ENCODE measurements at regions not wholly inside any gene's neighbourhood (a gene's known extent, or its start where the extent isn't known, plus 50 kb on each side); places are given as distances from the start of the nearest gene placed in this dataset.
"Not testable (repeated sequence)": the region's sequence is repeated elsewhere in the genome, so short reads cannot be mapped to it uniquely, and the experiment has no call there.

GRCh38 chr17:34012709-34013375, 242.2 kb upstream of the CCL2 start:
- no peak for DNase-seq (ENCODE audit: low read depth in 2 of 2)

GRCh38 chr17:34015253-34015652, 239.8 kb upstream of the CCL2 start:
- no peak for DNase-seq (ENCODE audit: low read depth in 2 of 2)

DNA sequence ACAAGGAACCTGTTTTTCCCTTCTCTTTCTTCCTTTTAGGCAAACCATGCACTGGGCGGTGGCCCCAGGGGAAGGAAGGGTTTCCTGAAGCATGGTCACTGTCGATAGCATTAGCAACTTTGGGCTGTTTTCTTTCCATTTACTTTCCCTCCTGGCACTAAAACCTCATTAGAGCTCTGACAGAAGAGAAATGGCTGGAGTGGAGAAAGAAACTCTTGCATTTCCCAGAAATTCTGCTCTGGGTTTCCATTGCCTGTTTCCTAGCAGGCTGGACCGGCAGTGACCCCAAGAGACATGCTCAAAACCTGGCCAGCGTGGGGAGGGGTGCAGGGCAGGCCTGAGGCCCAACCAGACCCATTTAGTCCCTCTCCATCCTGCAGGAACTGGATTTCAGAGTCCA, 230.7 kb upstream of the CCL2 start:
- no peak for DNase-seq (ENCODE audit: low read depth in 2 of 2)

DNA sequence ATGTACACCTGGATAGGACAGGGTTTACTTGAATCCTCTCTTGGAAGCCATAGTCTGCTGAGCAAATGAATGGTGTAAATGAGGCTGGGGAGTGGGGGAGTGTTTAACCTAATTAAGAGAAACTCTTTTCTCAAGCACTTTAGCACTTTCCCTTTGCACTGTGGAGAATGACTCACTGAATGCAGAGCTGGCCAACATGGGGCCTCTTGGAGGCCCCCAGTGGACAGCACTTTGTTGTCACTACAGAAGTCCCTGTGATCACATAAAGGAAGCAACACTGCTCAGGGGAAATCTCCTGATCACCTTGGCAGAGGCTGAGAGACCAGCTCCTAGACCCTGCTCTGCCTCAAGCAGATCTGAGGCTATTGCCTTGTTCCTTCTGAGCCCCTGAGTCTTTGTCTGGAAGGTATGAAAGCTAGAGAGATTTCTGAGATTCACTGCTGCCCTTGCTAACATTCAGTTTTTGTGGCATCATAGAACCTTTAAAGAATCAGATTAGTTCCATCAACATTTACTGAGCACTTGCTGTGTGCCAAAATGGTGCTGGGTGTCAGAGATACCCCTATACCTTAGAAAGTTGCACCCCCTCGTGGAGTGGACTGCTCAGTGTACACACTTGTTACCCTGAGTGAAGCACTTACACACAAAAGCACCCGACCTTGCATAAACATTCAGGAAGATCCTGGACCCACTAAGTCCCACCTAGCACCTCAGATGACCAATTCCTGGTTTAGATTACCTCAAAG, 230.1 kb upstream of the CCL2 start:
- DNase-seq (ENCODE audit: low read depth in 2 of 2) = no peak

DNA sequence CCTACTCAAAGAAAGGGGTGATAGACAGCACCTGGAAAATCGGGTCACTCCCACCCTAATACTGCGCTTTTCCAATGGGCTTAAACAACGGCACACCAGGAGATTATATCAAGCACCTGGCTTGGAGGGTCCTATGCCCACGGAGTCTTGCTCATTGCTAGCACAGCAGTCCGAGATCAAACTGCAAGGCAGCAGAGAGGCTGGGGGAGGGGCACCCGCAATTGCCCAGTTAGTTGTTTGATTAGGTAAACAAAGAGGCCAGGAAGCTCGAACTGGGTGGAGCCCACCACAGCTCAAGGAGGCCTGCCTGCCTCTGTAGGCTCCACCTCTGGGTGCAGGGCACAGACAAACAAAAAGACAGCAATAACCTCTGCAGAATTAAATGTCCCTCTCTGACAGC, 224.5 kb upstream of the CCL2 start:
- DNase-seq (ENCODE audit: low read depth in 2 of 2) = not testable (repeated sequence)

DNA sequence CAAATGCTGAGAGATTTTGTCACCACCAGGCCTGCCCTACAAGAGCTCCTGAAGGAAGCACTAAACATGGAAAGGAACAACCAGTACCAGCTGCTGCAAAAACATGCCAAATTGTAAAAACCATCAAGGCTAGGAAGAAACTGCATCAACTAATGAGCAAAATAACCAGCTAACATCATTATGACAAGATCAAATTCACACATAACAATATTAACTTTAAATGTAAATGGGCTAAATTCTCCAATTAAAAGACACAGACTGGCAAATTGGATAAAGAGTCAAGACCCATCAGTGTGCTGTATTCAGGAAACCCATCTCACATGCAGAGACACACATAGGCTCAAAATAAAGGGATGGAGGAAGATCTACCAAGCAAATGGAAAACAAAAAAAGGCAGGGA, 222.8 kb upstream of the CCL2 start:
- DNase-seq (ENCODE audit: low read depth in 2 of 2) = not testable (repeated sequence)

DNA sequence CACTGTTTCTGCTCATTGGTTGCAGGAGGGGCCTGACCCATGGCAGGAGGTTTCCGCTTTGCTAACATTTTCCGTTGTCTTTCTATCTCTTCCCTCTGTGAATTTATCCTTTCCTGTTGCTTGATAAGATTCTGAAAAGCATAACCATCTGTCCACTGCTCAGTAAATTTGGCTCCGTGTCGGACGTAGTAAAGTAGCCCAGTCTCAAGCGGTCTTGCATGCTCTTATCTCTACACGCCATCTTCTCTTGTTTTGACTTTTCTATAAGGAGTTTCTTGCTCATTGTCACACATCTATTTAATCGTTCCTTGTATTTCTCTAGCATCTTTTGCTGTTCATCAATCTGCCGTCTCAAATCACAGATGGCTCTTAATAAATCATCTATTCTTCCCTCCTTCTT, 216.3 kb upstream of the CCL2 start:
- DNase-seq (ENCODE audit: low read depth in 2 of 2) = not testable (repeated sequence)

GRCh38 chr17:34039213-34039612, 215.9 kb upstream of the CCL2 start:
- DNase-seq (ENCODE audit: low read depth in 2 of 2) = not testable (repeated sequence)

DNA sequence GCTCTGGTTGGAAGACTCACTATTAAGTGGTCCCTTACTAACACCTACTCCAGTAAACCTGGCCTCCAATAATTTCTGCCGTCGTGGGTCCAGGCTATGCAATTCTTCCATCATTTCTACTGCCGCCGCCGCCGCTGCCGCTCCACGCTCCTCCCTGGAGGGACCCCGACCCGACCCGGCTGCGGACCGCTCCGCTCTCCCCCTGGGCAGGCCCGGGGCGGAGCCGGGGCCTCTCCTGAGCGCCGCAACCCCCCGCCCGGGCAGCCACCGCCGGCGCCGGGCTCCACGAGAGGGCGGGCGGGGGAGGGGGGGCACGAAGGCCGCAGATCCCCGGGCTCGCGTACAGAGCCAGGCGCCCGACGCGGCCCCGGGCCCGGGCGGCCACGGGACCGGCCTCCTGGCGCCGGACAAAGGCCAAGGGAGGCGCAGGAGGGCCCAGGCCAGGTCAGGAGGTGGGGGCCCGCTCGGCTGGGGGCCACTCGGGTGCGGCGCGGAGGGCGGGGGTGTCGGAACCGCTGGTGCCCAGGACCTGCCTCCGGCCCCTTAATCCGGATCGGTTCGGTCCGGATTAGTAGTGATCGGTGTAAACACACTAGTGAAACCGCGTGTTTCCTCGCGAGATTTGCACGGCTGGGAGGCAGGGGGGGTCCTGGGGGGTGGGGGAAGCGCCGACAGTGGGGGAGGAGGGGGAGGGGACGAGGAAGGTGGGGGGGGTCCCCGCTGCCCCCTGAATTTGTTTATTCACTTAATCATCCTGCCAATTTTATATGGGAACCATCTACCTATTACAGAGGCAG, 215.1 kb upstream of the CCL2 start:
- not testable (repeated sequence) for DNase-seq (ENCODE audit: low read depth in 2 of 2)

DNA sequence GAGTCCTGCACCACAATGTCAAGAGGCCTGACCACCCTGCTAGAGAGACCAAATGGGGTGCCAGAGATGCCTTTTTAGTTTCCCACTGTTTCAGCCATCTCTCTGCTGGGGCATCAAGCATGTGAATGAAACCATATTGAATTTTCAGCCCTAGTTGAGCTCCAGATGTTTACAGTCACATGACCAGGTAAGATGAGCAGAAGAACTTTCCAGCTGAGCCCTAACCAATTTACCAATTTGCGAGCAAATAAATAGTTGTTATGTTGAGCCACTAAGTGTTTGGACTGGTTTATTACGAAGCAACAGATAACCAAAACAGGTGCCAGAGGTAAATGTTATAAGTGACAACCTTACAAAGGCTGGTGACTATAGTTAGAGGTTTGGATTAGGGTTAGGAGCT, 209.1 kb upstream of the CCL2 start:
- DNase-seq (ENCODE audit: low read depth in 2 of 2) = no peak

DNA sequence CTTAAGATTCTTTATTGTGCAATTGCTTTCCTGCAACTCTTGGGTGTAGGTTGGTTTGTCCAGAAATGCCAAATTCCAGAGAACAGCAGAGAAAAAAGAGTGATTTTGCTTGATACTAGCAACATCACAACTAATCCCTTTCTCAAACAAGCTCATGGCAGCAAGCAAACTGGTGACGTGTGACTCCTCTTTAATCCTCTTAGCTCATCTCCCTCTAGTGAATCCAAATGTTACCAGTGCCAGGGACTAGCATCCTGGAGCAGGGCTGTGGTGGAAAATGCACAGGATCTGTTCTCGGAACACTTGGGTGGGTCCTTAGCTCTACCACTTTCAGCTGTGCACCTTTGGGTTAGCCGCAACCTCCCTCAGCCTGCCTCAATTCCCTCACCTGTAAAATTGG, 204.0 kb upstream of the CCL2 start:
- no peak for DNase-seq (ENCODE audit: low read depth in 2 of 2)

DNA sequence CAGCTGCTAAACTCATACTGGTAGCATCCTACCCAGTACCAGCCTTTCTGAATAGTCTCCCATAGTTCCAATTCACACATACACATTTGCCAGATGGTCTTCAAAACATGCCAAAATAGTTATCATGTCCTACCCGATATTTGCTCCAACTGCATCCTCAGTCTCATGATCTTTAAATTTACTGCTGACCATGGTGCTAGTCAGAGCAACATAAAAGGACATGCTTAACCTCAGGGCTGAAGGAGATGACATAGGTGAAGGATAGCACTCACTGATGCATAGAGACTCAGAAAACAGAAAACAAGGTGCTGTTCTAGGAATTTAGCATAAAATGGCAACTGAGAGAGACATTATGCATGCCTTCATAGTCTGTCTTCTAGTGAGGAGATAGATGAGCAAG, 200.6 kb upstream of the CCL2 start:
- DNase-seq (ENCODE audit: low read depth in 2 of 2) = no peak

DNA sequence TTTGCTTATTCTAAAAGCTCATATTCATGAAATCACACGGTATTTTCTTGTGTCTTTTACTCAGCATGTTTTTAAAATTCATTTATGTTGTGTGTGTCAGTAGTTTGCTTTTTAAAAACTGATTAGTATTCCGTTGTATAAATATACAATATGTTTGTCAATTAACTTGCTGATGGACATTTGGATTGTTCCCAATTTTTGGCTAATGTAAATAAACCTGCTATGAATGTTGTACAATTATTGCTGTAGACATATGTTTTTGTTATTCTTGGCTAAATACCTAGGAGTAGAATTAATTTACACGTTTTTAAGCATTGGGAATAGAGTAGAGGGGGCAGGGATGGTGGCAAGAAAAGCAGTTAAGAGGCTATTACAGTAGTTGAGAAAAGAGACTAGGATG, 199.5 kb upstream of the CCL2 start:
- DNase-seq (ENCODE audit: low read depth in 2 of 2) = no peak

DNA sequence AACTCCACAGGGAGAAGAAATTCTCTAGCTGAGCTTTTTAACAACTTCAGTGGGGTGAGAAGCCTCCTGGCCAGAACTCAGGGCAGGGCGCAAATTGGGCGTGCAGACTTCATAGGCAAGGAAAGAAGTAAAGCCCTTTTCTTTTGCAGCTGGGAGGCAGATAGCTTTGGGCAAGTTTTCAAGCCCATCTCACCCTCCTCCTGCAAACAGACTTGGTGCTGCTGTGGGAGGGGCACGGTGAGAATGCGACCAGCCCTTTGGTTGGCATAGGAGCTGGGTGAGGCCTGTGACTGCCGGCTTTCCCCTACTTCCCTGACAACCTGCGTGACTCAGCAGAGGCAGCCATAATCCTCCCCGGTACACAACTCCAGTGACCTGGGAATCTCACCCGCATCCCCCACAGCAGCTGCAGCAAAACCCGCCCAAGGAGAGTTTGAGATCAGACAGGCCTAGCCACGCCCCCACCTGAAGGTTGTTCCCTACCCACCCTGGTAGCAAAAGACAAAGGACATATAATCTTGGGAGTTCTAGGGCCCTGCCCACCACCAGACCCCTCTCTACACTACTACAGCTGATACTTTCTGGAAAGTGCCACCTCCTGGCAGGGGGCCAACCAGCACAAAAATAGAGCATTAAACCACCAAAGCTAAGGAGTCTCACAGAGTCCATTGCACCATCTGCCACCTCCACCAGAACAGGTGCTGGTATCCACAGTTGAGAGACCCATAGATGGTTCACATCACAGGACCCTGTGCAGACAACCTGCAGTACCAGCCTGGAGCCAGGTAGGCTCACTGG, 195.5 kb upstream of the CCL2 start:
- no peak for DNase-seq (ENCODE audit: low read depth in 2 of 2)

GRCh38 chr17:34066528-34066927, 188.6 kb upstream of the CCL2 start:
- no peak for DNase-seq (ENCODE audit: low read depth in 2 of 2)

GRCh38 chr17:34067011-34067410, 188.1 kb upstream of the CCL2 start:
- DNase-seq (ENCODE audit: low read depth in 2 of 2) = no peak

DNA sequence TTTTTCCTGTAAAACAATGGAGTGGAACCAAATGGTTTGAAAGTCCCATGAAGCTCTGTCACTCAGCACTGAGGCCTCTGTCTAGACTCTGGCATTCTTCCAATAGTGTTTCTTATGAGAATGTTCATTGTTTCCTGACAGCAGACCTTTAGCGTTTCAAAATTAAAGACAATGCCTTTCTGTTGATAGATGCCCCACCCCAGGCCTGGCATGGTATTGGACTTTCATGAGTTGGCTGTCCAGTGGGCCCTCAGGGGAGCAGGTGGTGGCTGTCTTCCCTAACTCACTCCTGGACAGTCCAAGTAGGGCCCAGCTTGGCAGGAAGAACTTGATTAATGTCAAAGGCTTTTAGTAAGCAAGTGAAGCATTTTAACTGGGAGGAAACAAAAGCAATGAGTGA, 186.5 kb upstream of the CCL2 start:
- DNase-seq (ENCODE audit: low read depth in 2 of 2) = no peak

- DNase-seq (ENCODE audit: low read depth in 2 of 2) = no peak
Measured at GRCh38 chr17:34070712-34071111, 184.4 kb upstream of the CCL2 start.

- no peak for DNase-seq (ENCODE audit: low read depth in 2 of 2)
Measured at GRCh38 chr17:34071886-34072420, 183.1 kb upstream of the CCL2 start.

GRCh38 chr17:34075076-34075475, 180.0 kb upstream of the CCL2 start:
- DNase-seq (ENCODE audit: low read depth in 2 of 2) = no peak

DNA sequence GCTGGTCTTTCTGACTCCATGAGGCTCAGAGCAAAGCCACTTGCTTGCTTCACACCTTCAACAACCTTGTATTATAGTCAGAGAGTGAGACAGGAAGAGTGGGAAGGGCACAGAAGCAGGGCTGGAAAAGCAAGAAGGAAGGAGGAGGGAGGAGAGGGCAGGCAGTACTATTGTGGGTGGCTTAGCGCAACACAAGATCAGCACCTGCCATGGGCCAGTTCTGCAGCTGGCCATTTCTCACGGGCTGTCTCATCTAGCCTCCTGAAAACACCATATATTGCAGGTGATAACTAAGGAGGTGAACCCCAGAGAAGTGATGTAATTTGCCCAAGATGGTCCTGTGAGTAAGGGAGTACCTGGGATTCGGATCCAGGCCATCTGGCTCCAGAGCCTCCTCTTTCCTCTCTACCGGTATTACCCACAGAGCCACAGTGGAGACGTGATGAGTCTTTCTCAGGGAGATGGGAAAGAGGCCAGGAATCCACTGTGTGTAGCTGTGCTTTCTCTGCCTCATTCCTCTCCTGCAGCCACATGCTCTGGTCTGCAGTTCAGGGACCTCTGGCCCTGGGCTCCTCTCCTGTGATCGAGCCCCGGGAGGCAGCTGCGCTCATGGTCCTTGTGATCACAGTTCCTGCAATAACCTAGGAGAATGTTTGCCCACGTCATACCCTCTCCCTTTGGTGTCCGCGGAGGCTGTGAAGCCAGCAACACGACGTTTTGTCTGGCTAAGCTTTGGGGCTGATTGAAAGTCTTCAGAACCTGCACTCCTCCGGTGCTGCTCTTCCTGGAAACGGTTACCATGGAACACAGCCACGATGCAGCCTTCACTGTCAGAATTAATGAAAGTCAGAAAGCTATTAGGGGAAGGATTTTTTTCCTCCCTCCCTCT, 178.1 kb upstream of the CCL2 start:
- no peak for DNase-seq (ENCODE audit: low read depth in 2 of 2)

Data from fibroblast of skin of left biceps (primary cell).